ENCODE measurements at regions not wholly inside any gene's neighbourhood (a gene's known extent, or its start where the extent isn't known, plus 50 kb on each side); places are given as distances from the start of the nearest gene placed in this dataset.

- no peak for TF ChIP-seq CTCF (IDR thresholded peaks at IDR 0.05; ENCODE audit: borderline replicate concordance, extremely low read depth, low read length, poor library complexity, severe bottlenecking)
- no peak for TF ChIP-seq EZH2 (IDR thresholded peaks at IDR 0.05; ENCODE audit: borderline replicate concordance, low read depth, low read length, severe bottlenecking)
Measured at GRCh38 chr3:87446849-87447387, 170.5 kb upstream of the POU1F1 start.

All from DND-41 (cell line).